NB4 (cell line): ENCODE measurements at regions not wholly inside any gene's neighbourhood (a gene's known extent, or its start where the extent isn't known, plus 50 kb on each side); places are given as distances from the start of the nearest gene placed in this dataset.

Source experiments
- MYC ChIP-seq: IDR thresholded peaks from 2 replicates; pipeline ENCODE4 v1.6.1; 2011; ENCODE audit warnings: low read depth, low read length
- POLR2A ChIP-seq: IDR thresholded peaks from 2 replicates; pipeline ENCODE4 v1.6.1; 2011; ENCODE audit warnings: mild to moderate bottlenecking; ENCODE audit not compliant: insufficient read length; ENCODE audit errors: extremely low read depth
- TF ChIP-seq, protein P1 (sequence below): IDR thresholded peaks from one replicate; pipeline ENCODE4 v1.5.1; 2012; ENCODE audit warnings: low read depth, low read length
- TF ChIP-seq, protein P2 (sequence below): IDR thresholded peaks from 2 replicates; pipeline ENCODE4 v1.6.1; 2011; ENCODE audit warnings: low read depth, low read length

DNA sequence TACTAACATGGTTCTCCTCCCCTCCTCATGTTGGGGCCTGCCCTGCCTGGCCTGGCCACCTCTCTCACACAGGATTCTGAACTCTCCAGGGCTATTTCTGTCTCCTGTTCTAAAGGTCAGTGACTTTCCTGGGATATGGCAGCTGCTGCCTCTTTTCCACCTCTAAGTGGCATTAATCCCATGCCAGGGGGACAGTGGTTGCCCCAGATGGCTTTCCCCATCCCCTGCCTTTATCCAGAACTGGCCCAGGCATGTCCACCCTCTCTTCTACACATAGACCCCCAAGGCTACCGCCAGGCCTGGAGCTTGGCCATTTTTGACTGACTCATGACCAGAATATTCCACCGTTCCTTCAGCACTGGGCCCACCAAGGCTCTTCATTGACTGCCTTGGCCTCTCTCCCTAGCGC lies 90.4 kb downstream of the IRF2BPL start:
- TF ChIP-seq, protein P1, sequence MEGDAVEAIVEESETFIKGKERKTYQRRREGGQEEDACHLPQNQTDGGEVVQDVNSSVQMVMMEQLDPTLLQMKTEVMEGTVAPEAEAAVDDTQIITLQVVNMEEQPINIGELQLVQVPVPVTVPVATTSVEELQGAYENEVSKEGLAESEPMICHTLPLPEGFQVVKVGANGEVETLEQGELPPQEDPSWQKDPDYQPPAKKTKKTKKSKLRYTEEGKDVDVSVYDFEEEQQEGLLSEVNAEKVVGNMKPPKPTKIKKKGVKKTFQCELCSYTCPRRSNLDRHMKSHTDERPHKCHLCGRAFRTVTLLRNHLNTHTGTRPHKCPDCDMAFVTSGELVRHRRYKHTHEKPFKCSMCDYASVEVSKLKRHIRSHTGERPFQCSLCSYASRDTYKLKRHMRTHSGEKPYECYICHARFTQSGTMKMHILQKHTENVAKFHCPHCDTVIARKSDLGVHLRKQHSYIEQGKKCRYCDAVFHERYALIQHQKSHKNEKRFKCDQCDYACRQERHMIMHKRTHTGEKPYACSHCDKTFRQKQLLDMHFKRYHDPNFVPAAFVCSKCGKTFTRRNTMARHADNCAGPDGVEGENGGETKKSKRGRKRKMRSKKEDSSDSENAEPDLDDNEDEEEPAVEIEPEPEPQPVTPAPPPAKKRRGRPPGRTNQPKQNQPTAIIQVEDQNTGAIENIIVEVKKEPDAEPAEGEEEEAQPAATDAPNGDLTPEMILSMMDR, result no peak
- TF ChIP-seq POLR2A, result no peak
- TF ChIP-seq, protein P2, sequence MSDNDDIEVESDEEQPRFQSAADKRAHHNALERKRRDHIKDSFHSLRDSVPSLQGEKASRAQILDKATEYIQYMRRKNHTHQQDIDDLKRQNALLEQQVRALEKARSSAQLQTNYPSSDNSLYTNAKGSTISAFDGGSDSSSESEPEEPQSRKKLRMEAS, result no peak
- no peak for TF ChIP-seq MYC
